HT1080 (cell line): ENCODE measurements at regions not wholly inside any gene's neighbourhood (a gene's known extent, or its start where the extent isn't known, plus 50 kb on each side); places are given as distances from the start of the nearest gene placed in this dataset. TPM values are rescaled to one million over a fixed set of nuclear protein-coding genes. Genes with fewer than 3 reads are reported as not detected.
"Not testable (repeated sequence)": the region's sequence is repeated elsewhere in the genome, so short reads cannot be mapped to it uniquely, and the experiment has no call there.

Source experiments
- DNase-seq: peaks from one replicate; pipeline ENCODE4 v3.0.0-alpha.2; 2015; ENCODE audit warnings: low read depth
- small RNA-seq: library from RNA; depleted of rRNA; stranded (forward); fragments of <200 nt; gene quantifications from one replicate; pipeline ENCODE3, GENCODE V24; 2014

DNA sequence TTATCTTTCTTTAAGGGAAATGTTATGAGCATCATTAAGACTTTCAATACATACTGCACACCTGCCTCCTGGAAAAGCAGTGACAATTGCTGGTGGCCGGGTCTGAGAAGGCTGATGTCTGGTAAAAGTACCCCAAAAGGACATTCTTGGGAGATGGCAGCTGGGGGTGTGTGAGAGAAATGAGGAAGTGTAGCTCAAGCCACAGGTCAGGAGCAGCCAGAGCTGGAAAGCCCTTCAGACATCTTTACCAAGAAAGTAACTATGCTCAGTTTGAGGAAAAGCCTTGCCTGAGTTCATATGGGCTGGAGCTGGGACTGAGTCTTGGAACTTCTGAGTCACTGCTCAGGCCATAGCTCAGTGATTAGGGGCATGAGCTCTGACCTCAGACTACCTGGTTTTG lies 94.7 kb upstream of the N4BP1 start:
- DNase-seq: no peak

DNA sequence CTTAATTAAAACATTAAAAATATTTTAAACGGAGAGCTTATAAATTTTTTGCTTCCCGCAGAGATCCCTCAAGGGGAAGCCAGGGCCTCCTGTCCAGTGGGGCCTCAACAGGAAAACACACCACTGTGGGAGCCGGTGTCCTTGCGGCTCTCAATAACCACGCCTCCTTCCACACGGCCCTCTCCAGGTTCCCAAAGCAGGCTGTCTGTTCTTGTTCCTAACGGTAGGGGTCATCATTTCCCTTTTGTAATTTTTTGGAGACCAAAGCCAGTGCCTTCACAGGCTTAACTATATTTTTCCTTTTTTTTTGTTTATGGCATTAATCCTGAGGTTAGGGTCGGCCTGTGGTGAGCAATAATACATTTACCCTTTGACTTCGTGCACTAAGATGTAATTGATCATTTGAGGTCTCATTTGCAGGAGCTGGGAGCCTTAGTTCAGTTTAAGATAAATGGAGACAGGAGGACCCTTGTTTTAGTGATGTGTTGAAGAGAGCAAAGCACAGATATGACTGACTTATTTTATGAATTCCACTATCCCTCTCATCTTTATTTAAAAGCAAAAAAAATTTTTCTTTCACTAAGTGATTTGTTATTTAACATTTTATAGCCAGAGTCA lies 77.5 kb upstream of the N4BP1 start:
- DNase-seq: peak; percentile 67

DNA sequence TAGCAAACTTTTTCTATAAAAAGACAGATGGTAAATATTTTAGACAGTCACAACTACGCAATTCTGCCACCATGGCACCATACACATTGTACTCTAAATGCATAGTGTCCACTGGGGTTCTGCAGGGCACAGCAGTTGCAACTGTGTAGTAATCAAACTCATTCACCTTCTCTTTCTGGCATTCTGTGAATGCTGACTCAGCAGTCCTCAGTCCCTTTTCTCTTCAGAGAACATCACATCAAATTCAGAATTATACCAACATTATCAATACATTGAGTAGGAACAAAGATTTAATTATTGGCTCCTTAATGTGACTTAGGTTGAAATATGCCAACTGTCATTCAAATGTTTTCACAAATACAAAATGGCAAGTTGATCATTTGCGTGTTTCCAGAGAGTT lies 74.2 kb upstream of the N4BP1 start:
- no peak for DNase-seq

DNA sequence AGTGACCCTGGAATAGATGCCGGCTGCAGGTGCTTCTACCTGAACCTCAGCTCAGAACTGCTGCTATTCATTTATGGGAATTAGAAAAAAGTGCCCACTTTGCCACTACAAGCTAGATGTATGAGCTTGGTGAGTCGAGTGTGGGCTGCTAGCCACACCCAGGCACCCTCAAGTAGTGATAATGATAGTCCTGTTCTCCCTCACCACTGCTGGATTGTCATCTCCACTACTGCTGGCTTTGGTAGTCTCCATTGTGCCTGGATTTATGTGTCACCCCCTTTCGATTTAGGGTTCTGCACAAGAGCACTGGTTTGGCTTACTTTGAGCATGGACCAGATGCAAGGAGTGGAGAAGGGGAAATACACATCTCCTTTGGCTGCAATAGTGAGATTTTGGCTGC lies 73.0 kb upstream of the N4BP1 start:
- no peak for DNase-seq

DNA sequence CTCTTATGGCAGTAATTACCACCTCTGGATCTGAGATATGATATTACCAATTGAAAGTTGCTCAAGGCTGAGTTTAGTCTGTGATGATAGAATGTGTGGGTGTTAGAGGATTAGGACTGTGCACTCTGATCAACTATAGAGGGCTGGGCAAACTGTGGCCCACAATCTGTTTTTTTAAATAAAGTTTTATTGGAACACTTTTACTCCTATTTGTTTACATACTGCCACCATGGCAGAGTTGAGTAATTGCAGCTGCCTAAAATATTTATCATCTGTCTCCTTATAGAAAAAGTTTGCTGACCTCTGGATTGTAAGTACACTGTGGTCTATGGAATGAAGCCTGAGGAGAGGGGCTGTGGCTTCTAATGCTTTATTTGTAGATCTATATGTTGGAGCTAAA lies 71.5 kb upstream of the N4BP1 start:
- DNase-seq: peak; percentile 8

DNA sequence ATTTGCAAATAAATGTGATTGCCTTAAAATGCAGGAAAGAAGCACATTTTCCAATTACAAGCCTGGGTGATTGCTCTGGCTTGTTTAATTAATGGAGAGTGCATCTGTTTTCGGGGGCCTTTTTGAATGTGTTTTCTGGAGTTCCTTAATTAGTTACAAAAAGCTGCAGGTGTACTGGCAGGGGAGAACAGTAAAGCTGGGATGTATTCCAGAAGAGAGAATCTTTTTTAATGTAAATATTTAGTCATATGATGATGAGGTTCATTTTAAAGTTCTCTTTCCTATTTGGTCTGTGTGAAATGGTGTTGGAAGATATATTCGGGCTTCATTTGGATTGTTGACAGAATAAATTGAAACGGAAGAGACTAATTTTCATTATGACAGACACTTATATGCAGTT lies 70.9 kb upstream of the N4BP1 start:
- DNase-seq: no peak

DNA sequence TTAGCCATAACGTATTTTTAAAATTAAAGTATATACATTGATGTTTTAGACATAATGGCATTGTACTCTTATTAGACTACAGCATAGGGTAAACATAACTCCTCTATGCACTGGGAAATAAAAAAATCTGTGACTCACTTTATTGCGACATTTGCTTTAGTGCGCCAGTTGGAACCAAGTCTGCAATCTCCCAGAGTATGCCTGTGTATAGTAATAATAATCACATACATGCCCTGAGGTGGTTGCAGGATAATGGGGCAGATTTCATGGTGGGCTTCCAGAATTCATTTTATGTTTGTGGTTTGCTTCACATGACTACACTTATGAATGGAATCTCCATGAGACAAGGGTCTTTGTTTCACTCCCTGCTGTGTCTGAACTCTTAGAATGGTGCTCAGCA lies 66.9 kb upstream of the N4BP1 start:
- no peak for DNase-seq

DNA sequence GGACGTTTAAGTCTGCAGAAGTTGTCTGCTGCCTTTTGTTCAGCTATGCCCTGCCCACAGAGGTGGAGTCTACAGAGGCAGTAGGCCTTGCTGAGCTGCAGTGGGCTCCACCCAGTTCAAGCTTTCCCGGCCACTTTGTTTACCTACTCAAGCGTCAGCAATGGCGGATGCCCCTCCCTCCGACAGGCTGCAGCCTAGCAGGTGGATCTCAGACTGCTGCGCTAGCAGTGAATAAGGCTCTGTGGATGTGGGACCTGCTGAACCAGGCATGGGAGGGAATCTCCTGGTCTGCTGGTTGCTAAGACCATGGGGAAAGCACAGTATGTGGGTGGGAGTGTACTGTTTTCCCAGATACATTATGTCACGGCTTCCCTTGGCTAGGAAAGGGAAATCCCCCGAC lies 58.2 kb upstream of the N4BP1 start:
- not testable (repeated sequence) for DNase-seq

DNA sequence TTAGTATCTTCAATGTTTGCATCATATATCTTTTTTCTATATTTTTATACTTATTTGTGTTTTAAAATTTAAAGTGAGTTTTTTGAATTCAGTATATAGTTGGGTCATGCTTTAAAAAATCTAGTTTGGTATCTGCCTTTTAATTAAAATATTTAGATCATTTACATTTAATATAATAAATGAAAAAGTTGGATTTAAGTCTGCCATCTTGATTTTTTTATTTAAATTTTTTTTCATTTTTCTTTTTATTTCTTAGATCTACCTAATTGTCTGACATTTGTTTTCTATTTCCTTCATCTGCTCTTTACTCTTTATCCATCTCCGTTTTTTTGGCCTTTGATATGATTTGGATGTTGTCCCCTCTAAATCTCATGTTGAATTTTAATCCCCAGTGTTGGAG lies 50.0 kb upstream of the N4BP1 start:
- DNase-seq: no peak

Small RNAs in the stretch of these regions (small RNA-seq; reads per million reads assigned to genes)
- gene AC023827.1 (not detected), gene MTND4LP25 (not detected), gene RNU6-257P (not detected)
